ENCODE measurements at regions not wholly inside any gene's neighbourhood (a gene's known extent, or its start where the extent isn't known, plus 50 kb on each side); places are given as distances from the start of the nearest gene placed in this dataset.

DNA sequence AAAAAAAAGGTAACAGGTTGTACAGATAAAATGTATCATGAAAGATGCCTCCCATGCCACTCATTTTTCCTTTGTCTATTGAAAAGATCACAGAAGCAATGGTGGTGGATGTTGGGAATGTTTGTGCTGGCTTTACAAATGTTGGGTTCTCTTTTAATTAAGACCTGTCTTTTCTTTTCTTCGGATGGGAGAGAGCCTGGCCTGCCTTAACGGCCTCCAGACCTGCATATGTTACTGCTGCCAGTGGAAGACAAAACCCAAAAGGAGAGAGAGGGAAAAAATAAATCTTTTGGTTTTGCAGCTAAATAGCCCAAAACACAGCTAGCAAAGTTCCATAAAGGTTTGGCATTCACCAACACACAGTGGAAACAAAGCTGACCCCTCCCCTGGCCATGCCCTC, 50.5 kb upstream of the FZD7 start:
- no peak for DNase-seq (ENCODE audit: extremely low read depth in 1 of 11, low read depth in 9 of 11, low spot score in 4 of 11)

DNA sequence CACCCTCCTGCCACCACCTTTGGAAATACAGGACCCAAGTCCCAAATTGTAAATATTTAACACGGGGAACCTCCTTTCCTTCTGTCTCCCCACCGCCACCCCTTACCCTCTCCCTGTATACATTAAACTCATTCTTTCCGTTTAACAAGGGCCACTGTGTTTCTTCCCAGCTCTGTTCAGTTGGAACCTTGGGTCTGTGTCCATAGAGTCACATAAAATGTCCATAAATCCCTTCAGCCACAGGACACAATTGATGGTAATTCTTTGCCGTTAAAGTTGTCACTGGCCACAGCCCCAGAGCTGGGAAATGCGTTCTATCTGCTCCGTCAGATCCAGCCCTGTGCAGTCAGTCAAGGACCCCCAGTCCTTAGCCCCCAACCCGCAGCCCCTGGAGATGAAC, 49.9 kb upstream of the FZD7 start:
- DNase-seq (ENCODE audit: extremely low read depth in 1 of 11, low read depth in 9 of 11, low spot score in 4 of 11): no peak
